ENCODE measurements at regions not wholly inside any gene's neighbourhood (a gene's known extent, or its start where the extent isn't known, plus 50 kb on each side); places are given as distances from the start of the nearest gene placed in this dataset.

GRCh38 chr1:234750922-234751627 lies 141.1 kb upstream of the IRF2BP2 start (continued):
- TF ChIP-seq CEBPZ (IDR thresholded peaks at IDR 0.05; ENCODE audit: borderline replicate concordance, low read depth, low read length) (no peak), TAF1 (IDR thresholded peaks at IDR 0.05; ENCODE audit: control insufficient read depth, extremely low read depth, insufficient read depth, low read length, severe bottlenecking) (no peak), KLF1 (tag; IDR thresholded peaks at IDR 0.05) (no peak), NFATC3 (IDR thresholded peaks at IDR 0.05) (no peak), ATF6 (CRISPR knock-in tag; IDR thresholded peaks at IDR 0.05) (no peak), RCOR1 (IDR thresholded peaks at IDR 0.05; ENCODE audit: borderline replicate concordance in 1 of 2, low read depth in 2 of 2, low read length in 2 of 2) (peak; percentile 35 to 75; a peak in 3 of 4 replicates), CREM (IDR thresholded peaks at IDR 0.05; ENCODE audit: low read depth) (no peak), RBM34 (IDR thresholded peaks at IDR 0.05; ENCODE audit: borderline replicate concordance, insufficient read depth, low read length) (no peak), ELK3 (CRISPR knock-in tag; IDR thresholded peaks at IDR 0.05) (no peak), ZNF449 (CRISPR knock-in tag; IDR thresholded peaks at IDR 0.05) (no peak), ZNF146 (CRISPR knock-in tag; IDR thresholded peaks at IDR 0.05; ENCODE audit: unreplicated experiment) (no peak), KDM5B (IDR thresholded peaks at IDR 0.05; ENCODE audit: insufficient replicate concordance, low read depth, low read length) (no peak), NKRF (IDR thresholded peaks at IDR 0.05; ENCODE audit: borderline replicate concordance) (no peak), ATF7 (IDR thresholded peaks at IDR 0.05) (no peak), NR2C1 (IDR thresholded peaks at IDR 0.05) (no peak), NR2C1 (tag; IDR thresholded peaks at IDR 0.05) (no peak), GATA2 (CRISPR knock-in tag; IDR thresholded peaks at IDR 0.05) (peak; percentile 80), NFRKB (IDR thresholded peaks at IDR 0.05; ENCODE audit: low read depth) (no peak)

Data from K562 (cell line).